ENCODE measurements at regions not wholly inside any gene's neighbourhood (a gene's known extent, or its start where the extent isn't known, plus 50 kb on each side); places are given as distances from the start of the nearest gene placed in this dataset.

DNA sequence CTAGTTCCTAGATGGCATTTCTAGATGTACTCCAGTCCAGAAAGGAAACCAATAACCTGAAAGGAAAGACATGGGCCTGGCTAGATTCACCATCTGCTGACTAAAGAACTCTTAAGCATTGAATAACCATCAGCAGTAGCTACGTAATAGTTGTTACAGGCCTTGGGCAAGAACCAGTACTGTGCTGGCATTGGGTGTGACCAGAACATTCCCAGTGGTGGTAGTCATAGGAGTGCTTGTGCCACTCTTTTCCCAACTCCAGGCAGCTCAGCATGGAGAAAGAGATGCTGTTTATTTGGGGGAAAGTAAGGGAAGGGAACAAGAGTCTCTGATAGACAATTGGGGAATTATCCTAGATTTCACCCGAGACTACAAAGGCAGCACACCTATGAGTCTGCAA is 333.3 kb downstream of the SLC16A7 start:
- DNase-seq: no peak

DNA sequence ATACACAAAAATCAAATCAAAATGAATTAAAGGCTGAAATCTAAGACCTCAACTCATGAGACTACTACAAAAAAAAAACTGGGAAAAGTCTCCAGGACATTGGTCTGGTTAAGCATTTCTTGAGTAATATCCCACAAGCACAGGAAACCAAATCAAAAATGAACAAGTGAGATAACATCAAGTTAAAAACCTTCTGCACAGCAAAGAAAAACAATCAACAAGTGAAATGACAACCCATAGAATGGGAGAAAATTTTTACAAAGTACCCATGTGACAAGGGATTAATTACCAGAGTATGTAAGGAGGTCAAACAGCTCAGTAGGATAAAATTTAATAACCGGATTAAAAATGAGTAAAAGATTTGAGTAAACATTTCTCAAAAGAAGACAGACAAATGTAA is 338.7 kb downstream of the SLC16A7 start:
- DNase-seq: no peak

DNA sequence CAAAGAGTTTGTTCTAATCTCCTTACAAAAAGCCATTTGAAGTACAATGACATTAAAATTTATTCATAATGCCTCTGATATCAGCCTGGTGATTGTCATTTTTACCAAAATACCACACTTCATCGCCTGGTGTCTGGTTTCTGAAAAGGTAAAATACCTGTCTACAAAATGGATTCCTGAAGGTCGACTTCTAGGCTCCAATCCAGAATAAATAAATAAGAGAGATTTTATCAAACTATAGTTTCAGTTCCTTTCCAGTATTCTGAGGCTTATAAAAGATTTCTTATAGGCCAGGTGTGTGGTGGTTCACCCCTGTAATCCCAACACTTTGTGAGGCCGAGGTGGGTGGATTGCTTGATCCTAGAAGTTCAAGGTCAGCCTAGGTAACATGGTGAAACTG is 340.7 kb downstream of the SLC16A7 start:
- DNase-seq: no peak

DNA sequence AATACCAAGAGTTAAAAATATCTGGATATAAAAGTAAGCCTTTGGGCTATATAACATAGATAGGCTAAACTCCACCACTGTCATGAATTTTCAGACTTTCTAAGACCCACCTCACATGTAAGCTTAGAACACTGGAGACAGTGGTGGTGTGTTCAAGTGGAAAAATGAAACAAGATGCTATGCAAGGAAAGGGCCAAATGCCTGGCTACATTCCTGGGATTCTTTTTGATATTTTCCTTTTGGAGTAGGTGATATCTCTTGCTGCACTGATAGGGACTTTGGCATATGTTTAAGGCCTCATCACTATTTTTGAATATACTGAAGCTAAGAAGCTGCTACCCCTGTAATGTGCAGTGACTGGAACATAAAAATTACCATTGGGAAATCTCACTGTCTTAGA is 341.3 kb downstream of the SLC16A7 start:
- DNase-seq: no peak

DNA sequence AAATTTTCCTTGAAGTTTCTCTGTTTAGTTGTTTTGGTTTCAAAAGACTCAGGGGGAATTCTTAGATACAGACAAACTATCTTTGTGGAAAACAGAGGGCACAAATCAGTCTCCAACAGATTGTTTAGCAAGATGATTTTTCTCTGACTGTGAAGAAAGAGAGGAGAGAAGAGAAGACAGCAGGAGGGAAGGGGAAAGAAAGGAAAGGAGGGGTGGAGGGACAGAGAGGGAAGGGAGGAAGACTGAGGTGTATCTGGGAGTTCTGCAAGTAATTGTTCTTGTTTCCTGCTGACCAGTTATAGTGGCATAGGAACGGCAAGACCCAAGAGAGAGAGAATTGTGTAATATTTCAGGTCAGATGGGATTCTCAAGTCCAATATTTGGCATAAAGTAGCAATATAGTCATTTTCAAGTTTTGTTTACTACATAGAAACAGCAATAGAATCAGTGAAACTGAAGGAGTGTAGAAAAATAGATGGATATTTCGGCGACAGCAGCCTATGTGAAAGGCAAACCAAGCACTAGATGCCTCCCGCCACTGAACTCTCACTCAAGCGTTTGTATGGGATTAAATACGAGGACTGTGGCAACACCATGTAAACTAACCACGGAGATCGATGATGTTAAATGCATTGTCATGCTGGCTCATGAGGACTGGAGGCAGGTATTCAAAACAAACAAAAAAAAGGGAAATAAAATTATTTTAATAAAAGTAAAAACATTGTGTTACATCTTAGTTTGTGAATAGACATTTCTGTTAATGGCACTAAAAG is 342.5 kb downstream of the SLC16A7 start:
- DNase-seq: no peak

DNA sequence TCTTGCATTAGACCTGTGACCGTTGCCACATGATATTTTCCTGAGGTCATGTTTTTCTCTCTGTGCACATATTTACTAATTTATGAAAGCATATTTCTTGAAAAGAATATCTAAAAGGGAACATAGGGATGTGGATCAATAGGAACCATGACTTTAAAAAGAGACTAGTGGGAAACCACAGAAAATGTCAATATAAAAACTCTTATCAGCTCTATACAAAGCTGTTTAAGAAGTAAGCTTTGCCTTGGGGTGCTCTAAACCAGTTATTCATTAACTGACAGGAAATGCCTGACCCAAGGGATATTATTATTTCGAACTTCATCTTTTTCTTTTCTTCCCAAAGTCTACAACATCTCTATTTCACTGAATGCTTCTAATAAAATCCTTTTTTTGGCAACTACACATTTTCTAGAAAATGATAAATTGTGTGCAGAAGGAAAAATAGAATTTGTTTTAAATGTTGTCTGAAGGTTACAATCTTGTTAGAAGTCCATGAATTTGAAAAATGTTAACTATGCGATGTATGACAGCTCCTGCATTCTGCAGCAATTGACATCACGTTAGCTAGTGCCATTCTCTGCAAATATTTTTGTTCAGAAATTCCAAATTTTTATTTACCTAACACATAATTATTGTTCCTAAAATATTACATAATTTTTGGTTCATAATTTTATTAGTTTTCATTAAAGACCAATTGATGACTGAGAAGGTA is 345.0 kb downstream of the SLC16A7 start:
- no peak for DNase-seq

DNA sequence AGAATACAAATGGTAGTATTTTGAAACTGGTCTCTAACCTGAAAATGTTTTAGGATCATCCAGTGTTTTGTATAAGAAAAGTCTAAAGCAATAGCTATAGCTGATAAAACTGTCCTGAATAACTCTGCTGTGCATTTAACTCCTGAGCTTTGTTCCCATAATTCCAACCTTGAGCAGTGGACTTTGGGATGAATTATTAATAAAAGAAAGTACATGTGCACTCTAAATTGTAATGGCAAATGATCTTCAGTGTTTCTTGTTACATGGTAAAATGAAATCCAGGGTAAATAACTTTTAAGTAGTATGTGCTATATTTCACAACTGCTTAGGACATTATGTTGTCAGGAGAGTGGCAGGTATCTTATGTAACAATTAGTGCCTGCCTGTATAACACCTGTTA is 345.6 kb downstream of the SLC16A7 start:
- DNase-seq: no peak

DNA sequence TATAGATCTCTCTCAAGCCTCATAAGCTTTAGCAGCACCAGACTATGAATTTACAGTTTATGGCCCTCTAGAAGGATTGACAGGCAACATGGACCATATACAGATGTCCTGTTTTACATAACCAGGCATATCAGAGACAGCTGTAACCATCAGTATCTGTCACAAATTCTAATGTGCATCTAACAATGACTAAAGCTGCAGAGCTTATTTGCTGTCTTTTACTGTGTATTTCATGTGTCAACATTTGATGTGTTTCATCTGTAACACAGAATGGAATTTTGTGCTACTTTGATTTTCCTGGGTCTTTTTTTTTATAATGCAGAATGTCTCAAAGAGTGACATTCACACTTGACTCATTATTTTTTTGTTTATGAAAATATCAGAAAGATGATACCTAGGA is 348.3 kb downstream of the SLC16A7 start:
- no peak for DNase-seq

DNA sequence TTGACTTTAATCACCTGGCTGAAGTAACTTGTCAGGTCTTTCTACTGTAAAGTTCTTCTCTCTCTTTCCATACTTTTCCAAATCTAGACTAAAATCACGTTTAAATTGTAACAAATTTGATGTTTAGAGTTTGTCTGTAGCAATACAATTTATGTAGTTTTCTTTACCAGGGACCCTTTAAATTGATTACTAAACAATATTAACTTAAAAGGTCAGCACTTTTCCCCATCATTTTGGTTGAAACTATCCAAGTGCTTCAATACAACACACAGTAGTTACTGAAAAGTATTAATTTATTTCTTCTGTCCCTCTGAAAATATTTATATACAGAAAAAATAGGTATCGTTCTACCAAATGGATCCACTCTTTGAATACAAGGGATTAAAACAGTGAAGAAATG is 350.8 kb downstream of the SLC16A7 start:
- DNase-seq: no peak

DNA sequence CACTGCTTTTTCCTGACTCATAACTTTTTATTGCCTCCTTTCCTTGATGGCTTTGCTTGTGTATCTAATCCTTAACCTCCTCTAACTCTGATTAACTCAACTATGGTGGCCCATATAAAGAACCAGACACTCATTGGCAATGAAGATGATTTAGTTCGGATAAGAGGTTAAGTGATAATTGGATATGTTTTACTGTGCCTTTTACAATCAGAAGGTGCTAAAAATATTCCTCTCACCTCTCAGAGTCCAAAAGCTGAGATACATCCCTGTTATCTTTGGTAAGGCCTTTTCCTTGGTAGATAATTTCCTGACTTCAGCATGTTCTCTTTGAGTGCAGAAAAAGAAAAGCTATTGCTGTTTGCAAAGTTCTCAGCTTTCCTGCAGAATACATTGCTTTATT is 367.7 kb downstream of the SLC16A7 start:
- DNase-seq: no peak

DNA sequence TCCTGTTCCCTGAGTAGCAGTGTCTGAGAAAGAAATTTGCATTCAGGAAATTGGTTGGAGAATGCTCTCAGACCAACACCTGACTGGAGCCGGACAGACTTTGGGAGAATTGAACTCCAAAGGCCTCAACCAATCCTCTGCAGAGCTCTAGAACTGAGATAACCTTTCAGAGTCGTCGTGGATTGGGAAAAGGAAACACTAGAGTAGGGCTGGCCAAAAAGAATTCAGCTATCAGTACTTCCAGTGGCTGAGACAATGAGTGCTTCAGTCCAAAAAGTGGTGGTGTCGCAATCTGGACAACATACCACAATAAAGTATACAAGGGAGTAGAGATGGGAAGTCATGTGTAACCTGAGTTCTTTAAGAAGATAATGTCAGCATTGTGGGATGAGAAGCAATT is 377.1 kb downstream of the SLC16A7 start:
- no peak for DNase-seq

DNA sequence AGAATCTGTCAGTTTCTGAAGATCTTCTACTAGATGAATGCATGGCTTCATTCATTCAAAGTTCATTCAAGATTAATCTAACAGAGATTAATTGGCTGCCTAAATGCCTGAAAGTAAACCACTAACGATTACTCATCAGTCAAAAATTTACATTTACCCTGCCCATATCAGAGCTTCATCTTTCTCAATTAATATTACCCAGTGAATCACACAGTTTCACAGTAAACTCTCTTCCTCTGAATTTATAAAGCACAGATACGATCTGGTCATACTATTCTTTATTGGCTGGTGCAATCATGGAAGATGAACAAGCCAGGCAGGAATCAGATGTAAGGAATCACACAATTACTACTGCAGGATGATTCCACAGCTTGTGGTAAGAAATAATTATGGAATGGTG is 377.7 kb downstream of the SLC16A7 start:
- DNase-seq: no peak

DNA sequence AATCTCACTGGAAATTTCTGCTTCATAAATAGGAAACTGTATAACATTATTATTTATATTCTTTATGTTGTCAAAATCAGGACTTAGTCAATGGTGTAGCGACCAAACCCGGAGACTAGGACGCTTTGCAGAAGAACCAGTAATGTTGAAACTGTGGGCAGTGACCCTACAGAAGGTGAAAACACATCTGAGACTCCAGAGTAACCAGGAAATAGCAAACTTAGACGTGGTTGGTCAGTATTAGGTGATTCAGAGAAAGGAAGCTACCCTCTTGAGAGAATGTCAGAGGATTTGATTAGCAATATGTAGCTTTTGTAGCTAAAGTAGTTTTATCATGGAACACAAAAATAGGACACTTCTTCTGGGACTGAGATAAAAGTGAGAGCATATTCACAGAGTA is 381.9 kb downstream of the SLC16A7 start:
- DNase-seq: no peak

DNA sequence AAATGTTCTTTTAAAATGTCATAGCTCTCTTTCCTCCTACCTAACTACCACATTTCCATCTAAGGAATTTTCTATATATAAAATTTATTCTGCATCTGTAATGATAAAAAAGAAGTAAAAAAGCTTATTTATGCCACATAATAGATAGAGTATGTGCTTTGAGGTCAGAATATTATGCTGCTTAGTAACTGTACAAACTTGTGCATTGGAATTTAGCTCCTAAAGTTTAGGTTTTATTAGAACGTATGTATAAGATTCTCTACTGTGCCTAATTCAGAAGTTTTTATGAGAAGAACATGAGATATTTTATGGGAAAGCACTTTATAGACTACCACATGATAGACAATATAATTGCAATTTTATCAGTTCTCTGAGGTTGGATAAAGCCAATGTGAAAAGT is 384.6 kb downstream of the SLC16A7 start:
- DNase-seq: no peak

DNA sequence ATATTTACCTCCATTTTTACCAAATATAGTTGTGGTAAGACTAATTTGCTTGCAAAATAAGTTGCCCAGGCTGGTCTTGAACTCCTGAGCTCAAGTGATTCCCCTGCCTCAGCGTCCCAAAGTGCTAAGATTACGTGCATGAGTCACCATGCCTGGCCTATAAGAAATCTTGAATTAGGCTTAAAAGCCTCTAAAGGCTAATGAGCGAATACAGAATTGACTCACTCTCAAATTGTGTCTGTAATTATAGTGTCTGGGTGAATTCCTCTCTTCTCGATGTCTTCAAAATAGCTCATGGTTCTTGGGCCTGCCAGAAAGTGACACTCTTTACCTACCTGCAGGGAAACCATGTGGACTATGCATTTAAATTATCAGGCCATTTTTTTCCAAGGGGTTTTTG is 403.5 kb downstream of the SLC16A7 start:
- DNase-seq: no peak

DNA sequence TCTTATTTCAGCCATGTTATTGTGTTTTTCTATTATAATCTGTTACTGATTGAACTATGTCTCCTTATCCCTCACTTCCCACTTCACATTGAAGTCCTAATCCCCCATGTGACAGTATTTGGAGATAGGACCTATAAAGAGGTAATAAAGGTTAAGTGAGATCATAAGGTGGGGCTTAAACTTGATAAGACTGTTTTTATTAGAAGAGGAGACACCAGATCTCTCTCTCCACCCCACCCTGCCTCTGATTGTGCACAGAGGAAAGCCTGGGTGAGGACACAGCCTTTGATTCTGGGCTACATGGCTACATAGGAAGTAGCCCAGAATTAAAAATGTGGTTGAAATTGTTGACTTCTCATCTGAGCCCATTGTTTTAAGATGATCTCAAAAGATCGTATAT is 414.7 kb downstream of the SLC16A7 start:
- no peak for DNase-seq

DNA sequence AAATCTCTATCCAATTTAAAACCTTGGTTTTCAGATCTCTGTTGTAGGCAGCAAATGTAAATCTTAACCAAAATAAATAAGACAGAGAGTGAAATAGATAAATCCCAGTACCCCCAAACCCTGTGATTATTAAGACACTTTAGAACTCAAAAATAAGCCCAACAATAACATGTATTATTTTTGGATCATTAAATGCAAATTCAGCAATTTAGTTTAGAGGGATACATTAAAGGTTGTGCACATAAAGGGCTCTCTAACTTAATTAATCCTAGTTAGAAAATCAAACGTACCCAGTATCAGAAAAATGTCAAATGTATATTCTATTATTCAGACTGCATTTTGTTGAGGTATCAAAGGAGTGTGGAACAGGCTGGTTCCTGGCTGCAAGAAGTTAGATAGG is 416.8 kb downstream of the SLC16A7 start:
- no peak for DNase-seq

DNA sequence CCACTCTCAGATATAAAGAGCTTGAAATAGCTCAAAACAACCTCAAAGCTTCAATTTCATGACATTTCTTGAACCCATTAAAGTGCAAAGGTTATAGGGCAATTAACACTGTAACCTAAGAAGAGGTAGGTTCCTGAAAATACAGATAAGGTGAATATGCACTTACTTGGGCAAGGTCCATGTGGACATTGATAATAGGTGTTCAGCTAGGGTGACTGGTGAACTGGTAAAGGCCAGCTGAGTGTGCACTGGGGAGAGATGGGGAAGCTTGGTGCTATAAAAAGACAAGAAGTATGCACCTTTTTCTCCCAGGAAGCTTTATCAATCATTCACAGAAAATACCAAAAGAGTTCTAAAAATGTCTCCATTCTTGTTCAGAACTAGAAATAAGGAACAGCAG is 418.6 kb downstream of the SLC16A7 start:
- no peak for DNase-seq

DNA sequence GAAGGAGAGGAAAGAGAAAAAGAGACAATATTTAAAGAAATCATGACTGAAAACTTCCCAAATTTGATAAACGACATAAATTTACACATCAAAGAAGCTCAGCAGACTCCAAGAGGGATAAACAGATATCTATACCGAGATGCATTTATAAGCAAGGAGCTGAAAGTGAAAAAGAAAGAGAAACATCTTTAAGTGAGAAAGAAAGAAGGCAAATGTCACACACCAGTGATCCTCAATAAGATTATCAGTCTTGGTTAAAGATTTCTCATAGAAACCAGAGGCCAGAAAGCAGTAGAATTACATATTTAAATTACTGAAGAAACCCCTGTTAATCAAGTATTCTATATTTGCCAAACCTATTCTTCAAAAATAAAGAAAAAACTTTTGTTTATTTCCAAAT is 424.2 kb downstream of the SLC16A7 start:
- no peak for DNase-seq

DNA sequence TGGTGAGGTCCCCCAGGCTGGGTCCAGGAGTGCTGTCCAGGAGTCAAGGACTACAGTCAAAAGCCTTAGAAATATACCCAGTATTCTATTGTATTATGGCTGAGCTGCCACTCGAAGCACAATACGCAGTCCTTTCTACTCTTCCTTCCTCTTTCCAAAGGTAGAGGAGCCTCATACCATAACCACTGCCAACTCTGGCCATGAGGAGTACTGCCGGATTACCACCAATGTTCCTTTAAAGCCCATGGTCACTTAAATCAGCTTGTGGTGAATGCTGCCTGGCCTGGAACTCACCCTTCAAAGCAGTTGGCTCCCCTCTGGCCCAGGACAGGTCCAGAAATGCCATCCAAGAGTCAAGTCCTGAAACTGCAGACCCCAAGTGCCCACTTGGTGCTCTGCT is 425.4 kb downstream of the SLC16A7 start:
- no peak for DNase-seq

DNA sequence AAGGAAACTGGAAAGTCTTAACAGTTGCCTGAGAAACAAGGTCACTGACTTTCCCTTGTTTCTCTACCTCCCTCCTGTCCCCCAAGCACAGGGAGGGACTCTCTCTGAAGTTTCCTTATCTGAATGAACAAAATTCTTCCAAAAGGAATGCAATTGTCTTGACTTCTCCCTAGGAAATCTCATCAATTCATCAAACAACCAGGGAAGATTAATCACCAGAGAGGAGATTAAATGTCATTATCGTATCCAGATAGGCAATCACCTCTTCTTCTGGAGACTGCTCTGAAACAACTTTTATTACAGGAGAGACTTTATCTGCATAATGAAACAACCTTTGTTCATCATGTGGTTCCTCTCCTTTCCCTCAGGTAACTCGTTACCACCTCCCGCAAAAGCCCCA is 431.4 kb downstream of the SLC16A7 start:
- DNase-seq: no peak

DNA sequence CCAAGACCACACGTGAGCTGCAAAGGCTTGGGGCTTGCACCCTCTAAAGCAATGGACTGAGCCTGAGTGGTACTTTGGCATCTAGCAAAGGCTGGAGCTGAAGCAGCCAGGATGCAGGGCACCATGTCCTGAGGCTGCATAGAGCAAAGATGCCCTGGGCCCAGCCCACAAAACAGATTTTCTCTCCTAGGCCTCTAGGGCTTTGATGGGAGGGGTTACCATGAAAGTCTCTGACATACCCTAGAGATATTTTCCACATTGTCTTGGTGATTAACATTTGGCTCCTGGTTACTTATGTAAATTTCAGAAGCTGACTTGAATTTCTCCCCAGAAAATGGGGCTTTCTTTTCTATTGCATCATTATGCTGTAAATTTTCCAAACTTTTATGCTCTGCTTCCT is 438.3 kb downstream of the SLC16A7 start:
- DNase-seq: no peak

DNA sequence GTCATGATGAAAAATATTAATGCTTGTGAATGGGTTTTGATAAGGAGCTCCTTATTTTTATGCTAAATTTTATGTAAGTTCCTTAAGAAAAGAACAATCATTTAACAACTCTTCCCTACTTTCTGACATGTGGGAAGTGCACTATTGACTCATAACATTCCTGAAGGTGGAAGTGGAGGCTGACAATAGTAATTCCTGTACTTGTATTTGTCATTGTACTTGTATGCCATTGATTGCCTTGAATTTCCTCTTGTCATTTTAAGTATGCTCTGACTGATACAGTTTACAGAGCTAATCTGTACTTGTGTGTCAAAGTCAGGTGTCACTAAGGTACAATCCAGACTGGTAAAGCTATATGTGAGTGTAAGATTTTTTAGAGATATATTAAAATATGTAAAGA is 440.0 kb downstream of the SLC16A7 start:
- DNase-seq: no peak

DNA sequence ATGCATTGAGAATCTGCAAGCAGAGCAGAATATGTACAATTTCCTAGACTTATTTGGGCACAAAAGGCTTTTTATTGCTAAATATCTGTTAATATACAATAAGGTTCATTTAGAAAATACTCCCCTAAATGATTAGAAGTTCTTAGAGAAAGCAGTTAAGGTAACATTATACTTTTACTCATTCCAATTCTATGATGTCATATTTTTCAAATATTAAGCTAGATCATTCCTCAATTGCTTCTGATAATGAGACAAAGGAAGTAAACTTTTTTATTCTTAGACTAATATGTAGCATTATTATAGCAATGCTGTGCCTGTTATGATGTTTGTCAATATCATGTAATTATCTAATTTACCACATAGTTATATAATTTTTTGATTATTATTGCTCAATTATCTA is 447.0 kb downstream of the SLC16A7 start:
- no peak for DNase-seq

DNA sequence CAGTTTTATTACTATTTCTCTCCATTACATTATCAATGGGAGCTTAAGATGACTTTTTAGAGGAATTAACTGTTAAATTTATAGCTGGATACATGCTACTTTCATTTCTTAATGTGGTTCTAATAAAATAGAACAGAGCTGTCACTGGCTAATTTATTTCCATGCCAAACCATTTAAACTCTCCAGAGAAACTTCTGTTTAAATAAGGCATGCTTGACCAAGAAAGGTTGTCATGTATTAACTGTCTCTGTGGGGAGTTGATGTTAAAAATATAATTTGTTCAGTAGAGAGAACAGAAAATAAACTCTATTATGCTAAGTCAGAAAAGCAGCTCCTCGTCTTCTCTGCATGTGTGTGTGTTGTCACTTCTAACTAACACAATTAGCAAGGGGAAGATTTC is 447.4 kb downstream of the SLC16A7 start:
- DNase-seq: no peak

Data from activated CD4-positive, alpha-beta T cell treated with anti-CD3 and anti-CD28 coated beads, Interleukin-2, amount 50 U/mL, for 16 hours (primary cell).